Neural crest cell (in vitro differentiated cells): ENCODE measurements at regions not wholly inside any gene's neighbourhood (a gene's known extent, or its start where the extent isn't known, plus 50 kb on each side); places are given as distances from the start of the nearest gene placed in this dataset.

ENCODE experiments used
- DNase-seq: peaks from one replicate; pipeline ENCODE4 v3.0.0; 2021; ENCODE audit warnings: low read depth, mixed read lengths, low spot score
- H3K27ac Mint-ChIP-seq: one replicate; pipeline ENCODE4 v1.8.0; 2021; ENCODE audit warnings: mild to moderate bottlenecking, mixed read lengths; ENCODE audit not compliant: unreplicated experiment
- H3K27me3 Mint-ChIP-seq: 2 replicates; pipeline ENCODE4 v1.8.0; 2021; ENCODE audit warnings: low read depth, mild to moderate bottlenecking, mixed read lengths
- H3K36me3 Mint-ChIP-seq: 2 replicates; pipeline ENCODE4 v1.8.0; 2021; ENCODE audit warnings: low read depth, mild to moderate bottlenecking, mixed read lengths
- H3K4me1 Mint-ChIP-seq: 2 replicates; pipeline ENCODE4 v1.8.0; 2021; ENCODE audit warnings: mixed read lengths
- H3K4me3 Mint-ChIP-seq: one replicate; pipeline ENCODE4 v1.8.0; 2021; ENCODE audit warnings: mild to moderate bottlenecking, mixed read lengths
- H3K9me3 Mint-ChIP-seq: 2 replicates; pipeline ENCODE4 v1.8.0; 2021; ENCODE audit warnings: mixed read lengths
- CTCF ChIP-seq: fragments of 200-600 bp; sonication (generic); conservative IDR thresholded peaks from 2 replicates; pipeline ENCODE4 v1.5.0; 2021; ENCODE audit warnings: antibody characterized with exemption, mild to moderate bottlenecking

- peaks cover 8% of the 10 kb centered on the region for H3K4me1 Mint-ChIP-seq
- no peaks in the 10 kb centered on the region for H3K27me3 Mint-ChIP-seq
- H3K9me3 Mint-ChIP-seq, result peaks cover 4% of the 10 kb centered on the region
- TF ChIP-seq CTCF, result no peak
- no peak overlapping the region for H3K27ac Mint-ChIP-seq
- H3K36me3 Mint-ChIP-seq, result no peaks in the 10 kb centered on the region
- no peak overlapping the region for H3K4me3 Mint-ChIP-seq
- no peak for DNase-seq
Observed at GRCh38 chr6:87922196-87922946, 125.3 kb upstream of the SPACA1 start.

DNA sequence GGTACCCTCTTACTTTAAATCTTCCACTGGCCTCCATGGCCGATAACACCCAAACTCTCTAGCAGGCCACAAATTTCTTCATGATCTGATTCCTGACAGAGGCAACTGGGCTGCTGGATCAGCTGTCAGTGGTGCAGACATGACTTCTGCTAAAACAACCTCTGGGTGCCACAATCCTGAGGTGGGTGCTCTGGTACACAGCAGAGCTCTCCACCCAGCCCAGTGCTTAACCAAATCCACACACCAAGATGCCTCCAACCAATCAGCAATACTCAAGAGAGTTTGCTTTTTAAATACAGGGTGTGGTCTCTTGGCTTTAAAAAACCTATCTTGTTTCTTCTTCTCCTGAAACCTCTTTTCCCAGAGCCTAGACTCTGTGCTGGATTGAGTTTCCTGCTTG lies 126.6 kb upstream of the SPACA1 start:
- DNase-seq, result no peak
- Mint-ChIP-seq H3K9me3 (peaks cover 4% of the 10 kb centered on the region), H3K4me1 (peaks cover 10% of the 10 kb centered on the region), H3K27me3 (no peaks in the 10 kb centered on the region), H3K36me3 (no peaks in the 10 kb centered on the region), H3K27ac (no peak overlapping the region), H3K4me3 (no peak overlapping the region)
- TF ChIP-seq CTCF, result no peak

GRCh38 chr6:87920245-87920644 lies 127.4 kb upstream of the SPACA1 start:
- Mint-ChIP-seq H3K27me3 (no peaks in the 10 kb centered on the region), H3K36me3 (no peaks in the 10 kb centered on the region), H3K4me1 (peaks cover 16% of the 10 kb centered on the region), H3K4me3 (no peak overlapping the region), H3K27ac (no peak overlapping the region), H3K9me3 (peaks cover 8% of the 10 kb centered on the region)
- no peak for TF ChIP-seq CTCF
- no peak for DNase-seq

DNA sequence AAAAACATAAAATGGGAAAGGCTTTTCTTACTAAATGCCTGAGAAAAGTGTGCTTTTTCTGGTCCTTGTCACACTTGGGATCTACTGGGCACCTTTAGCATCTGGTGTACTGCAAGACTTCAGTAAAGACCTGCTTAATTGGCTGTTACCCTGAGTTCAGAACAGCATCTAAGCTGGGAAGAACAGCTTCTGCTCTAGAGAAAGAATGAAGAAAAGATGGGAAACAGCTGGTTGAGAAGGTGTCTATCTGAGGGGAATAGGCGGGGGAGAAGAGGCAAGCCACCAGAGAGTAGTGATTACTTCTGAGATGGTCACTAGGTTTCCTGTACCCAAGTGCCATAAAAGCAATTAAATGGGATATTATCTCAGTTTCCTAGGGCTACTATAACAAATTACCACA lies 128.2 kb upstream of the SPACA1 start:
- no peak for DNase-seq
- Mint-ChIP-seq H3K27me3 (no peaks in the 10 kb centered on the region), H3K4me3 (no peak overlapping the region), H3K9me3 (peaks cover 8% of the 10 kb centered on the region), H3K27ac (no peak overlapping the region), H3K4me1 (peaks cover 22% of the 10 kb centered on the region), H3K36me3 (no peaks in the 10 kb centered on the region)
- no peak for TF ChIP-seq CTCF

- DNase-seq, result no peak
- Mint-ChIP-seq H3K27me3 (no peaks in the 10 kb centered on the region), H3K4me1 (peaks cover 26% of the 10 kb centered on the region), H3K27ac (no peak overlapping the region), H3K36me3 (no peaks in the 10 kb centered on the region), H3K9me3 (peaks cover 8% of the 10 kb centered on the region), H3K4me3 (no peak overlapping the region)
- no peak for TF ChIP-seq CTCF
Observed at GRCh38 chr6:87919001-87919400, 128.6 kb upstream of the SPACA1 start.
